ENCODE measurements at regions not wholly inside any gene's neighbourhood (a gene's known extent, or its start where the extent isn't known, plus 50 kb on each side); places are given as distances from the start of the nearest gene placed in this dataset.

DNA sequence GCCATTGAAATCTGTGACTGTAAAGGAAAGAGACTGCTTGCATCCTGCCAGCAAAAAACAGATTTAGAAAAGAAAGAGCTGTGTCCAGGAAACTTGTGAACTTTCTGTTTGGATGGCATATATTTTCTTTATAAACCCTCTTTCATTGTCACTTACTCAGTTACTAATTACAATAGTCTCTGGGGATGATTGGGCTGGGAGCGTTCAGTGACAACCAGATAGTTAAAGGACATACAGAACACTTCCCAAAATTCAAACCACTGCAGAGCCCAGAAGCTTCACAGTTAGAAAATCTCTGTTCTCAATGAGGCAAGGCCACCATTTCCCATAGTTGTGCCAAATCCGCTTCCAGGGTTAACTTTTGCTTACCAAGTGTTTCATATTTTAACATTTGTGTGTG is 98.6 kb upstream of the TAB2 start:
- DNase-seq, result no peak

DNA sequence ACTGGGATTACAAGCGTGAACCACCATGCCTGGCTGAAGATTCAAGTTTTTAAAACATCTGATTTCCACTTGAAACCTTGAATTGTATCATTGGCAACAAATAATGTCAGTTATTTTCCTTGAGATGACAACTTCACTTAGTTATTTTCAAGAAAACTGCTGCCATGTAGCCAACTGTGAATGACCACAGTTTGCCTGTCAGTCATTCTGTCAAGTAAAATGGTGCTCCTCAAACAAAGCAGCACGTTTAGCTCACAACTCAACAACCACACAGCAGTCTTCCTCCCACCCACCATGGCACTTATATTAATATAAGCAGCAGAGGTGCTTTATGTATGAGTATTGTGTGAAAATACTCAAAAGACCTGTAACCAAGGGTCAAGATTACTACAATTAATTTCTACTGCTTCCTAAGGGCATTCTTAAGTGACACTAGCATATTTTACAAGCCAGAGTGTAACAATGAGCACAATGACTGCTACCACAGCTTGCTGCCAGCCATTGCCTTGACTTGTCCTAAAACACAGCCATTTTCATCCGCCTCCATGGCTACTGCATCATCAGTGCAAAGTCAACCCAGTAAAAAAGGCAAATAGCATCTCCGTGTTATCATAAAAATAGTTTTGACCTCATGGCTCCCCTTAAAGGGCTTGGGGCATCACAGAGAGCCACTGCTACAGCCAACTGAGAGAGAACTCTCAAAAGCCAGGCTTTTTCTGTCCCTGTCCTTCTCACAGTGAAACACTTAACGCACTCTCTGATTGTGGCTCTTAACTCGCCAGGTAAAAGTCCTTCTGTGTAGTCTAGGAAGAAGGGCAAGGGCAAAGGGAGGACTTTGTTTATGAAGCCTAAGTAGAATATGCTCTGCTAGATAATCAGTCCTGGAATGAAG is 96.4 kb upstream of the TAB2 start:
- no peak for DNase-seq

DNA sequence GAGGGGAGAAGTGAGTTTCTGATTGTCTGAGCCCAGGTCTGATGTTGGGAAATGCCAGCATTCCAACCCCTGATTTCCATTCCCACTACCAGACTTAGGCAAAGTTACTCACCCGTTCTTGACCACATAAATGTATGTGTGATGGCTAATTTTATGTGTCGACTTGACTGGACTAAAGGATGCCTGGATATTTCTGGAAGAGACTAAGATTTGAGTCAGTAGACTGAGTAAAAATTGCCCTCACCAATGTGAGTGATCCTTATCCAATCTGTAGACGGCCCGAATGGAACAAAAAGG is 95.8 kb upstream of the TAB2 start:
- DNase-seq, result no peak

DNA sequence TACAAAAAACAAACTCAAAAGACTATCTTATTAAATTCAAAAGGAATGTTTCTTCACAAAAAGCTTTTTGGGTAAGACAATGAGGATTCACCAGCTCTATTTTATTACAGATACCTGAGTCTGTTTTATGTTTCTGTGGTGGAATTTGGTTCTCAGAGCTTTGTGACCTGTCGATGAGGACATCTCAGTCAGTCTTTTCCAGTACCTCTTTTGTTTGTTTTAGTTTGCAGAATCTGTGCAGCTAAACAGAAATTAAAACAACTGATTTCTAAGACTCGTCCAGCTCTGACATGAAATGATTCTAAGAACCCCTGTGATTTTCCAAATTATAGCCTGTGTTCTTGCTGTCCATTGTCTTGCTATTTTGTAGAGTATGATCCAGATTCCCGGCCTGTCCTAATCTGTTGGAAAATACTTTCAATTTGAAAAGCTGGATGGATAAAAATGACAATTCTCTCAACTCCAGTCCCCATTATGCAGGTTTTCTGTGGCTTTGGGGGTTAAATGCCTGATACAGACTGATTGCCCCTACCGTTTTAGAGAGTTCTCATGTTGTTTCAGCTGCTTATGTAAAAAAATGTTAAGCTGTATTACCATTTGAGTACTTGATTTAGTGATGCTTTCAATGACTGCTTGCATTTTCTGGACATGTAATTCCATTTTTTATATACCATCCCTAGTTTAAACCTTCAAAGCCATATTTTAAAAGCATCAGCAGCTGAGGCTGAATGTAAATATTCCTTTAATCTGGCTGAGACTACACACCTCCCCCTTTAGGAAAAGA is 94.2 kb upstream of the TAB2 start:
- DNase-seq, result no peak

DNA sequence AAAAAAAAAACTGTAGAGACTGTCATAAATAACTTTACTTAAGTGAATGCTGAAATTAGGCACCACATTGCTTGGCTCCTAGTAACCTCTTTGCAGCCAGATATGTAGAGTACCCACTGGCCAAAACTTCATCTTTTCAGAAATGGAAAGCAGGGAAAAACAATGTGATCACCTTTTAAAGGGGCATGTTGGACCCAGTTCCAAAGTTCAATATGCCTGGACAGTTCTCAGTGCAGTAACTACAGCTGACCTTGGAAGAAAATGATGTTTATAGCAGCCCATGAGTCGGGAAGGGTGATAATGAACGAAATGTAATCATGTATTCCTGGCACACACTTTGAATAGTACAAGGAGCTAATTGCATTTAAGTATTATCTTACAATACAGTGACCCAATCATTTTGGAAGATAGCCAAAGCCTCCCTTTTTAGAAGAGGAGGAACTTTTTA is 93.6 kb upstream of the TAB2 start:
- no peak for DNase-seq

DNA sequence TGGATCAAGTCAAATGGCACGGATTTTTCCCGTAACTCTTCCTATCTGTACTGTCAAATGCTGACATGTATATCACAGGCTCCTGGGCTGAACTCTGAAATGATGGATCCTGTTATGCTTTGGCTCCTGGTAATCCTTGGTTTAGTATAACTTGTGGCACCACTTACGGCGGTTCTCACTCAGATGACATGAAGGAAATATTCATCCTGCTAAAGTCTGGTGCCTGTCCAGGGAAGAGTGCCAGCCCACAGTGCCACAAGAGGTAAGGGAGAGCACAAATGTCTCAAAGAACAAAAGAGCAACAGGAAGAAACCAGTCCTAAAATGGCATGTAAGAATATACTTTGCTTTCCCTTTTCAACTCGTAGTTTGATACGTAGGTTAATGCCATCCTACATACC is 93.1 kb upstream of the TAB2 start:
- no peak for DNase-seq

DNA sequence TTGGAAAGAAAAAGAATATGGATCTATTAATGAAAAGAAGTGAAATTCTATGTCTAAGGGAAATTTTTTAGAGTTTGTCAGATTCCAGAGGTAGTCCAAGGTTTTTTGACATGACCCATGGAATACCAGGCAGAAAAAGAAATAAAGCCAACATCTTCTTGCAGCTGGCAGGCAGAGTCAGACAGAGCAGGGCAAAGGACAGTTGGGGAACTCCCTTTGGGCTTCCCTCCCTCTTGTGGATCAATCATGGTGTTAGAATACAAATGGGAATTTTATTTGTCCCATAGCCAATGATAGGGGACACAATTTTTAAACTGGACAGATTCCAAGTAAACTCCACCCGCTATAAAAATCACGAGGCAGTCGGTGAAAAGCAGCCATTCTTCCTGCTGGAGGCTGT is 92.1 kb upstream of the TAB2 start:
- no peak for DNase-seq

DNA sequence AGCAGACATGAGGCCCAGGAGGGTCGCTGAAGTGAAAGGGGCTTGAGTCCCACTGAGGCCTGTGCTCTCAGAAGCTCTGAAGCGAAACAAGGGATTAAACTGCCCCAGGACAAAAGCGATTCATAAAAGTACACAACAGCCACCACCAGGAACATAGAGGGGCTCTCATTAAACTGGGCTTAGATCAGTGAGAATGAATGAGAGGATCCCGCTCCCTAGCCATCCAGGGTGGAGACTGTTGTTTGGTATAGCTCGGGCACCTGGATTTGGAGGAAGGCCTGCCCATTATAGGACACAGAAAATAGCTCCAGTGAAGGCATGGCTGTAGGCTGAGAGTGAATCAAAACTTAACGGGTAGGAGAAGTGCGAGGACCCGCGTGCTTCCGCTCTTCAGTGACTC is 91.6 kb upstream of the TAB2 start:
- no peak for DNase-seq

DNA sequence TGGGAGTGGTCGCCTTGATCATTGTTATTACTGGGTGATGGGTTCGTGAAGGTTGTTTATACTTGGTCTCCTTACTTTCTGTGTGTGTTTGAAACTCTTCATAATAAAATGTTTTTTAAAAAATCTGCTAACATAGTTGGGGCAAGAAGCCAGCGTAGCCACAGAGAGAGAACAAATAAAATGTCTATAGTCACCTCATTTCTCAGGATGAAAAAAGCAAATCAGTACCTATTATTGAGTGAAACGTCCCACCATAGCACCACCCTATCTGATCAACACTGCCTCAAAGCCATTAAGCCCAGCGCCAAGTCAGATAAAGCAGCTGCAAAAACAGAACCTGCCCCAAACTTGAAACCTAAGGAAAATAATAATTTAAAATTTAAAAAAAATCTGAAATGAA is 89.7 kb upstream of the TAB2 start:
- no peak for DNase-seq

DNA sequence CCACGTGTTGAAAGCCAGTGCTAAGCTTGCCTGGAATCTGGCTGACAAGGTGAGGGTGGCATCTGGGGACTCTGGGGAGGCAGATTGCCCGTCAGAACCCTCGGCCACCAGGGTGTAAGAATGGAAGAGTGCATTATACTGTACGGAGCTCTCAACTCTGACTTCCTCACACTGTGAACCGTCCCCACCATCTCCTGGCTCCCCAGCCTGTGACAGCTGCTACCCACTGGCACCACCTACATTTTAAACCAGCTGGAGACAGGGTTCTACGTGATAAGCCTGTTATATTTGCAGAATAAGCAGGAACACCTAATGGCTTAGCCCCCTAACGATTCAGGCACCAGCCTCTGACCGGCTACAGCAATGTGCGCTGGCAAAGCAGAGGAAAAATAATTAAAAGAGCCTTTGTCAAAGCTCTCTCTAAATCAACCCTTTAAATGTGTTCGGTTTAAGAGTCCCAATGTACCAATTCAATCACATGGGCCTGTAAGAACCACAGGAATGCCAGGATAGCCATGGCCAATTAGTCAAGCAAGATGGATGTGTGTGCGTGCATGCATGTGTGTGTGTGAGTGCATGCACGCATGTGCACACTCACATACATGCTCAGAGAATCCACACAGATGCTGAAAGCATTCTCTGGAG is 89.1 kb upstream of the TAB2 start:
- DNase-seq, result no peak

DNA sequence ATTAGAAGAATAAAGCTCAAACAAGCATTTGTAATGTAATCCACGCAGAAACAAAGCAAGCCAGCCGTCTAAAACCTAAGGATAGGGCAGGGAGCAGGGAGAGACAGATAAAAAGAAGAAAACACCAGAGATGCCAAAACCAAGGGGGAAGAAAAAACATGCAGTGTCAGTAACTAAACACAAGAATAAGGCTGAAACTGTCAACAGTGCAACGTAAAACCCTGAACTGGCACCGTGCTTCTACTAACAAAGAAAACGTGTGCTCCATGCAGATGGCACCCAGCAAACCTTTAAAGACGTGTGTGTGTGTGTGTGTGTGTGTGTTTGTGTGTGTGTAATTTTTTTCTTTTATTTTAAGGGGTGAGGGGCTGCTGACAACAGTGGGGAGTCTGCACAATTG is 88.4 kb upstream of the TAB2 start:
- no peak for DNase-seq

DNA sequence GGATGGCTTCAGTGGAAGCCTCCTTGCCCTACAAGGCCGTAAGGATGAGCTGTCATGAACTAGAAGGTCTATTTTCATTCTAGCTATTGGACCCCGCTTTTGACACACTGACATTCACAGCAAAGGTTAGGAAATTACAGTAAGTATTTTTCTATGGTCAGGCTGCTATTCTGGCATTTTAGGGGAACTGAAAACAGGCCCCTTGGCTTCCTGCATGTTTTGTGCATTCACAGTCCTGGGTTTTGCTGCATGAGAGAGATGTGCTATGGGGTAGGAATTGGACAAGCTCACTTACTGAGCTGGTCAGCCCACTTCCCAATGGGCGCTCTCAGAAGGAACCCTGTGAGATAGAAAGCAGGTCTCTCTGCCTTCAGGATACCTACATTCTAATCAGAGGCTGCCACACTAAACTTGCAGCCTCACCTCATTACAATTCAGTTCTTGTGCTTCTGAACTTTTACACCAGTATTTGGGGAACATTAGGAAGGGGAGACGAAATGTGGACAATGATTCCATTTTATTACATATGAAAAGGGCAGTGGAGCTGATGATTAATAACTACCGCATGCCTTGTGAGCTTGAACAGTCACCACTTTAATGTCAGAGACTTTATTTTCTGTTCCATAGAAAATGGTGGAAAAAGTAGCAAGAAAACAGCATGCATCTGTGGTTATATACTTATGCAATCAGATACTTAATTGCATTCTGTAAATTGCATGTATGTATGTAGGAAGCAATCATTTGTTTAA is 86.6 kb upstream of the TAB2 start:
- DNase-seq, result no peak

DNA sequence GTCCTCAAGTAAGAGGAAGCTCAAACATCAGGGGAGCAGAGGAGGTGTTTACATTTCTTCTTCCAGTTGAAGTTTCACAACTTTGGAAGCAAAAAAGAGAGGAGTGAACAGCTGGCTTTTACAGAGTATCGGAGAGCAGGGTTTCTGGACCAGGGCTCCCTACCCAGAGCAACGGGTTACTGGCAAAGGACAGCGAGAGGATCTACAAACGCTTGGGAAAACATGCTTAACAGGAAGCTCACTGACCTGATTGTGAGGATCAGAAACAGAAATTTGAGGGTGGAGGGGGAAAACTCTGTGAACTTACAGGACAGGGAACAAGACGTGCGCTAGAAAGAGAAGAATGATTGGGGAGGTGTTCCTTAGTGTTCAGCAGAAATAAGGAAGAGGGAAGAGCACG is 85.7 kb upstream of the TAB2 start:
- DNase-seq, result no peak

DNA sequence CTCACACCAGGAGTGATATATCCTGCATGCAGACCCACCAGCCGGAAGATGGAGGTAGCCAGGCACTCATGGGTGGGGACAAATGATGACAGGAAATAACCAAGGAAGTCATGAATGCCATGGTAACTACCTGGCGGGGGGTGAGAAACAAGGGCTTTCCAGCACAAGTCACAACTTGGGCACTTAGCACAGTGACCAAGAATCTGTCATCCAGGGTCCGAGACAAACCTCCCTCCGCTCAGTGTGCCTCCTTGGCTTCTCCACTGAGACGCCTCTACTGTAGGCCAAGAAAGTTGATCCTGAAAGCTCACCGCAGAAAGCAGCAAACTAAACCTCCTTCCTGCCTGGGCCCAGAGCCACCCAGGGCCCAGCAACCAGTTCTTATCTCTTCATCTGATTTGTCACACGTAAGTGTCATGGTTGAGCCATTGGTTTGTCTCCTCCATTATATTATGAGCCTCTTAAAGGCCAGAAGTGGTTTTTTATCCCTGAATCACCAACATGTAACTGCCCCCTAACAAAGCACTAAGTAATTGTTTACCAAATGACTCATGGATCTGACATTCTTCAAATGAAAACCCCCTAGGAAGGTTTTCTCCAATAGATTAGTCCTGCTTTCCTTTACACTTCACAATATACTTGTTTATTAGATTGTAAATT is 84.3 kb upstream of the TAB2 start:
- peak; percentile 53 for DNase-seq

DNA sequence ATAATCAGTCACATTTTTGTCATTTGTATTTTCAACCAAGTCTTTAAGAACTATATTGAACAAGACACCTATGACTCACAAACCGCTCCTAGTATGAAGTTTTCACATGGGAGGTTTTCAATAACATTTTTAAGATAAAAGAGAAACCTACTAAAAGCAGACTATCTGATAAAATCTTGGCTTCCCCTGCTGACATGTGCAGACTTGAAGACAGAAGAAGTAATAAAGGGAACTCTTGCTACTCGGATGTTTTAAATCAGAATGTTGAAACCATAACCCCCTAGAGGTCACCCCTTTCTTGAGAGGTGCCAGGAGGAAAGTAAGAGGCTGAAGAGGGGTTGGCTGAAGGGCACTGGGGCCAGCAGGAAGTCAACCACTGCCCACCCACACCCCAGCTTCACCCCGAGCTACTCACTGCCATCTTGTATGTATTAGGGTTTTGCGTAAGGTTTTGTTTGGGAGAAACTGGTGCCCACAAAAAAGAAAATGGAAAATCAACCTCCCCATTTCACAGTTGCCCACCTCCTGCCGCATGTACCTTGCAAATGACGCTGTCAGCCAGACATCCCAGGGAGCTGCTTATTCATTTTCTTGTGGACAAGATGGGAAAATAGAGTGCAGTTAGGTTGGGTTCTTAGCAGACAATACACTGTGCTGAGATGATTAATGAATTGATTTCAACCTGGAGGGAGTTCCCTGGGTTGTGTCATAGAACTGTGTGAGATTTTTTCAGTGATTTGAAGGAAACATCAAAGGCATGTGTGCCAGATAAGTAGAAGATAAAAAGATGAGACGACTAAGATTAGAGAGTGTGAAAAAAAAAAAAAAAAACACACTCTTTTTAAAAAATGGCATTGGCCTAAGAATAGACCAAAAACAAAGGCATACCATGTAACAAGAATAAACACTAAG is 83.2 kb upstream of the TAB2 start:
- DNase-seq, result peak; percentile 26

DNA sequence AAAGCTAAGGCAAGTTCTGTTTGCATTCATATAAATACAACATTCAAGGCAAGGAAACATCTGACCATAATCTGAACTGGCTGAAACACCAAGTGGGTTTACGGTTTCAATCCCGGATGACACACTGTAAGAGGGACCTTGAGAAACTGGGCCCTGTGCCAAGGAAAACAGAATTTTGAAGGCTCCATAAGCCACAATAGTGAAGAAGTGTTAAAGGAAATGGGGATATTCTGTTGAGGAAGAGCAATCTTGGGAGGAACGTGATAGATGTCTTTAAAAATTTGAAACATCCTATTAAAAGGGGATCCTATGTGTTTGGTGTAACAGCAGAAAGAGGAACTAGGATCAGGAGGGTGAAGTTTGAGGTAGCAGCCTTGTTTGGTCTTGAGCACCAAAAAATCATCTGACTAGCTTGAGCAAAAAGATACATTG is 82.4 kb upstream of the TAB2 start:
- no peak for DNase-seq

DNA sequence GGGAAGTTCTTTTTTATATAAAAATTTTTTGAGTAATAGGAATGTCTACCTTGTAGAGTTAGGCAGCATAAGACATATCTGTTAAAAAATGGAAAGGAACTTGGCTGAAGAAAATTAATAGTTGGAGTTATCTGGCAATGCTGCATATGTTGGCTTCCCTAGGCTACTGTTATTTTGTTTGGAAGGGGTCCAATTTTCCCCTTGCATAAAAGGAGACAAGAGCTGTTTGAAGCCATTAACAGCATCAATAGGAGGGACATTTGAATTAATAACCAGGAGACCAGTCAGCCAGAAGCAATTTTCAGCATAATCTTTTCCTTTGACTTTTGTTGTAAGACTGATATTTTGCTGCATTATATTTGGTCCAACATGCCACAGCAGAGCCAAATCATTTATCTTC is 80.9 kb upstream of the TAB2 start:
- no peak for DNase-seq

DNA sequence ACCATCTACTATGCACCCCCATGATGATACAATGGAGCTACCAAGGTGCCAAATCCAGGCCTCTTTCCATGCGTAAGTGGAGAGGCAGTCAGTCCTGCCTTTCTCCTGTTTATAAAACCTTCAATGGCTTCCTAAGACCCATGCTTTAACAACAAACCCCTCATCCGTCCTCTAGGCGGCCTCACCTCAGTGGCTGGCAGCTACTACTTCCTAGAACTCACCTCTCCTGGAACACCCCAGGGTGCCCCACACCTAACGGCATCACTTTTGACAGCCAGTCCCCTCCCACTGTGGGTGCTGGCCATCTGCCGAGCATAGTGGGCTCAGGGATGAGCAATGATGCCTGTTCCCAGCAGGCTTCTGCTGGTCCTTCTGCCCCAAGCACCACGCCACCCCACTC is 80.0 kb upstream of the TAB2 start:
- DNase-seq, result no peak

DNA sequence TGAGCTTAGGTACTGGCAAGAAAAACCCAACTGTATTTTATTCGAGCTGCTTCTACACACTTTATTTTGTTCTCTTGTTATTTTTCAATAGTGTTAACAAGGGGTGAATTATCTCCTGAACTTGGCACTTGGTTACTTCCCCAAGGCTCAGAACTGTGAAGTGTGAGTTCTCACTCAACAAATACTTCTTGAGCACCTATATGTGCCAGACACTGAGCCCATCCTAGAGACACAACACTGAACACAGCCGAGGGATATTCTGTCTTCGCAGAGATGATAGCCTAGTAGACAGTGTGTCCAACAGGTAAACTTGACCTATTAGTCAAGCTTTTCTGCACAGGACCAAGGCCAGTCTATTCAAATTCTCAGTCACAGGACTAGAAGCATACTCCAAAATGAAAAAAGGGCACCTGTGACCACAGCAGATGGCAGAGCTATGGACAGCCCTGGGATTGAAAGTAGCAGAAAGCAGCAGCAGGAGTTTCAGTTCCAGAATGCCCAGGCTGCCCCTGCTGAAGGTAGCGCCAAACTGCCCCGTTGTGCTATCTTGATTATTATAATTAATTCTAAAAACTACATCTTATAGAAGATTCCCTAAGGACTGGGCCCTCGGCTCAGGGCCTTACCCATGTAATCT is 77.8 kb upstream of the TAB2 start:
- no peak for DNase-seq

DNA sequence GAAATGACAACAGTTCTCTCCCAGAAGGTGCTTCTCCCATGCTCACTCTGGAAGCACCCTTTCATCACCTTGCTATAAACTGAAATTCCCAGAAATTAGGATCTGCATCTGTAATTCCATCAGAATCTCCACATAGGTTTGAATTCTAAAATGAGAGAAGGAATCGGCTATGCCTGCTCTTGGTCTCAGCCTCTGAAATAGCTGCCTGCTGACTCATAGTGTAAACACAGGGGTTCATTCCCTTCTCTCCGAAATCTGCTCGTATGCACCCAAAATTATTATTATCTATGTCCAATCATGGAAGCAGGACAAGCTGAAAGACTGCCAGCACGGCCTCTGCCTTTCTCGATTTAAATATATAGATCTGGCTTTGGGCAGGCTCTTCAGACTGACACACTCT is 74.6 kb upstream of the TAB2 start:
- no peak for DNase-seq

DNA sequence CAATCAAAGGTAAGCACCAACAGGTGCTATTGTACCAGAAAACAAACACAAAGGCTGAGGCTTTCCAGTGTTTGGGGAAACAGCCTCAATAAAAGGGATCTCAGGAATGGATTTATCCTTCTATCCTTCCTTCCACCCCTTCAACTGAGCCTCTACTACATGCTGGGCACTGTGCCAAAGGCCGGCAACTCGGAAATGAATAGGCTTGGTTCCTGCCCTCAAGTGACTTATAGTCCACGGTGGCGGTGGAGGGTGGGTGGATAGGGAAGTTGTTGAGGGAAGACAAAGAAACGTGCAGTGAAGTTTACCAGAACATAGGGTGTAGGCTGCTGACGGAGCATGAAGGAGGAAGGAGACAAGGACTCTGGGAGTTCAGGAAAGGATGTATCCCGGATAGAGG is 73.4 kb upstream of the TAB2 start:
- no peak for DNase-seq

Data from activated effector memory CD4-positive, alpha-beta T cell treated with Interleukin-2 at 50 U/mL for 16 hours (primary cell).